DLD1 (cell line): ENCODE measurements at regions not wholly inside any gene's neighbourhood (a gene's known extent, or its start where the extent isn't known, plus 50 kb on each side); places are given as distances from the start of the nearest gene placed in this dataset.
"Not testable (repeated sequence)": the region's sequence is repeated elsewhere in the genome, so short reads cannot be mapped to it uniquely, and the experiment has no call there.

Source experiments
- in situ Hi-C: cut with HindIII; loops from 2 replicates; pipeline ENCODE4 v1.10.0; 2017; ENCODE audit warnings: low sequenced_read_pairs

- in situ Hi-C loops, result no loop called here
Measured at GRCh38 chr2:51335087-51336058, 303.4 kb upstream of the NRXN1 start.

- in situ Hi-C loops, result no loop called here
Measured at GRCh38 chr2:51329512-51329911, 297.6 kb upstream of the NRXN1 start.

- in situ Hi-C loops, result no loop called here
Measured at GRCh38 chr2:51324051-51324450, 292.1 kb upstream of the NRXN1 start.

DNA sequence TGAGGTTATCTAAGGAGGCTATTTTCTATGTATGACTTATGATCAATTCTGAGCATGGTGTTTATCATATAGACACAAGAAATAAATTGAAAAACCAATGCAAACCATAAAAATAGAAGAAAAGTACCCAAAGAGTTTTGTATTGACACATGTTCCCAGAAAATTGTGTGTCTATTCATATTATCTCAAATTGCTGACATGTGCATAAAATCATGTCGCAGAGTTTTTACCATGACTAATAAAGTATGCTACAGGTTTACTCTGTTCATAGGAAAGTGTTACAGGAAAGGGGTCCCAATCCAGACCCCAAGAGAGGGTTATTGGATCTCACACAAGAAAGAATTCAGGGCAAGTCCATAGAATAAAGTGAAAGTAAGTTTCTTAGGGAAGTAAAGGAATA is 290.7 kb upstream of the NRXN1 start:
- in situ Hi-C loops, result no loop called here

DNA sequence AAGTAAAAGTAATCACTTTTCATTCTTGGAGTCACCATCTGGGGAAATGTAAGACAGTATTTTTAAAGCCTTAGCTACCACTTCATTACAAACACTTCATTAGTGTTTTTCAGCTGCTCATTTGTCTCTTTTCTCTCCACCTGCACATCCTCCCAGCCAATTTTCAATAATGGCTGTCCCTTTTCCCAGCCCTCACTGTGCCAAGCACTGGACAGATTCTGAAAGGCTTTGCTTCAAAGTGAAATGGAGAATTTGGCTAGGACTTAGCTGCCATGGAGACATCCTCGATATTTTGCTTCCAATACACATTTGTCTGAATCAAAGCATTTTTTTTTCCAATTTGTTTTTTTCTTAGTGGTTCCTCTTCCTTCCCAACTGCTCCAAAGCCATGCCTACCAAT is 272.4 kb upstream of the NRXN1 start:
- in situ Hi-C loops, result no loop called here

DNA sequence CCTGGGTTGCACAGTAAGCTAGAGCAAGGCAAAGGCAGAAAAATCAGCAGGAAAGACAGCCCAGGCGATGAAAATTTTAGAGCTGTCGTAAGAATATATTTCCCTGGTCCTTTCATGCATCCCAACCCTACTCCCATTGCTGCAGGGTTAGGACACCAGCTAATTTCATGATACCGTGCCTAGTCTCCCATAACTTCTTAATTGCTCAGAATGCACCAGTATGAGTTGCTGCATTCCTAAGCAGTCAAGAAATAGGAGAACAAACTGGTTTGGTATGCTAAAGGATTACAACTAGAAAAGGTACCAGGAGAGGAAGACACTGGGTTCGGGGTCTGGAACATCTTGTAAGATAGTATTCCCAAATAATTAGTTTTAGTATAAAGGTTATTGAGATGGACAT is 269.4 kb upstream of the NRXN1 start:
- in situ Hi-C loops, result no loop called here

DNA sequence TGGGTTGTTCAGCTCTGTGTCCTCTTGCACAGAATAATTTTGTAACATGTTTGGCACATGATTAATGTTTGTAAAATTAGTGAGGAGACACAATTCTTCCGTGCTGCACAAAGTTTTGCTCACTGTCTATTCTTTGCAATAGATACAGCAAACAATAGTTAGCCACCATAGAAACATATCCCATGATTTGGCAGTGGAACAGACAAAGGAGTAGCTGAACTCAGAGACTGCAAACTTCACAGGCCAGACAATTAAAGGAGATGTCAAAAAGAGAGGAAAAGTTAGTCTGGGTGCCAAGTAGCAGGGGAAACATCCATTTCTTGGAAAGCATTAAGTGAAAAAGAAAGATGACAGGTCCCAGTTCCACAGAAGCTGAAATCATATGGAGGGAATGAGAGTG is 267.4 kb upstream of the NRXN1 start:
- in situ Hi-C loops, result no loop called here

GRCh38 chr2:51297488-51297887 is 265.6 kb upstream of the NRXN1 start:
- in situ Hi-C loops, result no loop called here

- in situ Hi-C loops, result no loop called here
Measured at GRCh38 chr2:51293566-51294200, 261.8 kb upstream of the NRXN1 start.

- in situ Hi-C loops, result no loop called here
Measured at GRCh38 chr2:51291762-51292551, 260.0 kb upstream of the NRXN1 start.

DNA sequence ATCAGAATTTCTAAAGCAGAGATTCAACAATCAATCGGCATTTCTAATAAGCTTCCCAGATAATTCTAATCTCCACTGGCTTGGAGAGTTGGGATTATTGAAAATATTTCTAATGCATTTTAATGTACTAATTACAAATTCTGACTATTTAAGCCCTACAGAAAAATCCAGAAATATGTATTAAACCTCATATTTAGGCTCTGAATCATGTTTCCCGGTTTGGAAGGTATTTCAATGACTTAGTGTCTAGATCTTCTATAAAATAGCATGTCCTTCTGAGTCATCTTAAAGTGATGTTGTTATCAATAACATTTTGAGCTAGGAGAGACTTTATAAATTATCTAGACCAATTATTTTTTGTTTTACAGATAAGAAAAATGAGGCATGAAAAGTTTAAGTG is 258.8 kb upstream of the NRXN1 start:
- in situ Hi-C loops, result no loop called here

DNA sequence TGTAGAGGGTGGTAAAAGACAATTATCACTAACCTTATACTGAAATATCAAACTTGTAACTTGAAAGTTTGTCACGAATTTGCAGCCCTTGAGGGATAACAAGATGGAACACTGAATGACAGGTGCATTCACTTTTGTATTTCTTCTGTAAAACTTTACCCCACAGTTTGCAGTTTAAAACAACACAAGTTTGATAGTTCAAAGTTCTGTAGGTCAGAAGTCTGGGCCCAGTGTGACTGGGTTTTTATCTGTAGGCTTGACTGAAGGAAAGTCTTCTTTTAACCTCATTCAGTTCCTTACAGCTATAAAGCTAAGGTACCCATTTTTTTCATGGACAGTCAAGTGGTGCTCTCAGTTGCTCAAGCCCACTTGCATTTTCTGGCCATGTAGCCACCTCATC is 257.1 kb upstream of the NRXN1 start:
- in situ Hi-C loops, result no loop called here

GRCh38 chr2:51268191-51268590 is 236.3 kb upstream of the NRXN1 start:
- in situ Hi-C loops, result no loop called here

GRCh38 chr2:51265539-51265938 is 233.6 kb upstream of the NRXN1 start:
- in situ Hi-C loops, result no loop called here

DNA sequence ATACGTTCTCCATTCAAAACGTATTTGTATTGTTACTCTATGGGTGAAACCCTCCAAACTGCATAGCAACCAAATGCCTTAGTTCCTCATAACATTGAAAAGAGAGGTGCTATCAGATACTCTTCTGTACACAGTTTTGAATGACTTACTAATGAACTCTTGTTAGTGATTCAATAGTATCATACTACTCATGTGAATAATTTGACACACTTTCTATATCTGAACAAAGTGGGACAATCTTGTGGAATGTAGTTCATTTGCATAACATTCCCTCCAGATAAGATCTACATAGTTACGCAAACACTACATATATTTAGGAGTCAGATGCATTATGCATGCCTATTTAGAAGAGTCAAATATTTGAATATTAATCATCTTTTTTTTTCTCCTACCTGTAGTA is 232.0 kb upstream of the NRXN1 start:
- in situ Hi-C loops, result no loop called here

- in situ Hi-C loops, result not testable (repeated sequence)
Measured at GRCh38 chr2:51263101-51263500, 231.2 kb upstream of the NRXN1 start.

DNA sequence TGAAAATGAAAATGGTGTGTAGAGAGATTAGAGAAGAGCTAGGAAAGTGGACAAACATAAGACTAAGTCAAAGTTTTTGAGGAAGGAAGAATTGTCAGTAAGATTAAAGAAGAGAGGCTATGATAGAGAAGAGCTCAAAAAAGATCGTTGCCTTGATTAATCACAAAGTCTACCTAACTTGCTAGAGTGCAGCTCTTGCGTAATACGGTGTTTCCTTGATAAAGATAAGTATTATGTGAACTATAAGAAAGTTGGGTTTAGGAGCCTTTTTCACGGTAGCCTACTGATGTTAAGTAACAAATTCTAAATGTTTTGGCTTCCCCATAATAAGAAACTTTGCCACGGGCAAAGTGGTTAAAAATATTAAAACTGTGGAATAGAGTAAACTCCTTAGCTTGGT is 226.4 kb upstream of the NRXN1 start:
- in situ Hi-C loops, result no loop called here

GRCh38 chr2:51256736-51257135 is 224.8 kb upstream of the NRXN1 start:
- in situ Hi-C loops, result no loop called here

GRCh38 chr2:51251356-51251755 is 219.4 kb upstream of the NRXN1 start:
- in situ Hi-C loops, result no loop called here

DNA sequence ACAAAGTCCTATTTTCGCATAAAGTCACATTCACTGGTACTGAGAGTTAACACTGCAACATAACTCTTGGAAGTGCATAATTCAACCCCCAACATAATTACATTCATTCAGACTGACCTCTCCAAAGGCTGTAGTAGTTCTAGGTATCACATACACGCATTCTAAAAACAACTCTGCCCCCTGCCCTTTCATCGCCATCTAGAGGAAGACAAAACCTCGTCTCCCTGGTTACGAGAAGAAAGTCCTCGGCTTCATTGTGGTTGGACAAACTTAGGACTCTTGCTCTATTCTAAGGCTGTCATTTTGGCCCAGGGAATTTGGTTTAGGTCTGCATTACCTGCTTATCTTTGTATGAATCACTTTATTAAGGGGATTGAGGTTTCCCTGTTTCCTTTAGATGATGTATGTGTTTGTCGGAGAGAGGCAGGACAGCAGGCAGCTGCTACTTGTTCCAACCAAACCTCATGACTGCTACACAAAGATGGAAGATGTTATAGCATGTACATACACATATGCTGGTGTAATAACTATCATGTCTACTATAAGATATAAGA is 215.4 kb upstream of the NRXN1 start:
- in situ Hi-C loops, result no loop called here

- in situ Hi-C loops, result no loop called here
Measured at GRCh38 chr2:51243892-51244535, 212.1 kb upstream of the NRXN1 start.
